ENCODE measurements at regions not wholly inside any gene's neighbourhood (a gene's known extent, or its start where the extent isn't known, plus 50 kb on each side); places are given as distances from the start of the nearest gene placed in this dataset.

DNA sequence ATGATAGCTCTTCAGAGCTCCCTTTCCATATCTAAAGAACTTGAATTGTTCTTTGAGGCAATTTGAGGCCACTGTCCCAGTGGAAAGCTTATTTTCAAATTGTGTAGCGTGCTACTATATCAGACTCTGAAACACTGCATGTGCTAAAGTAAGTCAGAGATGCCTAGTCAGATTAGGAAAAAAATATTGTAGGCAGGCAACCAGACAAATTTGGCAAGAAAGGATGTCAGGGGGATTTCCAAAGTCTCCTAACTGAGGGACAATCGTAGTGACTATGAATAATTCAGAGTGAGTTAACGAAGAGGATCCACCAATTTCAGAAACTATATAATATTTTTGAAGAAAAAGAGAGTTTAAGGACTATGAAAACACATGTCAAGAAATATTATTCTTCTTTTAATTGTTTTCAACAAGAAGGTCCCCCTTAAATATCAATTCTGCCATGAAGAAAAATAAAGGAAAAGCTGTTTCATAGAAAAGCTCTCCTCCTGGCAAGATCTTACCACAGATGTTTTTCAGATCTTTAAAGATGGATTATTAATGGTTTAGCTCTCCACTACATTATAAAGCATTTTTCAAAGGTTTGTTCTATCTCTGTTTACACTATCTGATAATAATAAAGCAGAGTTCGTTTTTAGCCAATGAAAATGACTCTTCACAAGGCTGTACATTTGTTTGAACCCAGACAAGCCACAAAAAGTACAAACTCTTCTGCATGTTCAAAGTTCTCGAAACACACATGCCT is 273.5 kb upstream of the PTGER4 start:
- H3K36me3 ChIP-seq (ENCODE audit: control insufficient read depth in 2 of 2, insufficient read depth in 2 of 2, low read length in 1 of 2), result no peaks in the 10 kb centered on the region
- H3K9me3 ChIP-seq (ENCODE audit: control insufficient read depth in 2 of 2, insufficient read depth in 1 of 2, low read depth in 1 of 2, low read length in 1 of 2), result no peaks in the 10 kb centered on the region
- H3K27me3 ChIP-seq (ENCODE audit: control insufficient read depth in 1 of 2, insufficient read depth in 2 of 2, low read length in 2 of 2), result no peaks in the 10 kb centered on the region
- 46 to 48% methylated on average over 5 of the region's 5 CpGs for WGBS, 2 donors
- peaks cover 0 to 2% of the 10 kb centered on the region in 2 donors for H3K4me1 ChIP-seq (ENCODE audit: control insufficient read depth in 2 of 2, insufficient read depth in 2 of 2, low read length in 1 of 2)
- no peak overlapping the region for H3K4me3 ChIP-seq (ENCODE audit: low read depth in 1 of 2, low read length in 2 of 2)
- peak overlapping the region in 1 of 2 donors; percentile 63 for H3K27ac ChIP-seq (ENCODE audit: low read depth in 2 of 2, low read length in 1 of 2)

DNA sequence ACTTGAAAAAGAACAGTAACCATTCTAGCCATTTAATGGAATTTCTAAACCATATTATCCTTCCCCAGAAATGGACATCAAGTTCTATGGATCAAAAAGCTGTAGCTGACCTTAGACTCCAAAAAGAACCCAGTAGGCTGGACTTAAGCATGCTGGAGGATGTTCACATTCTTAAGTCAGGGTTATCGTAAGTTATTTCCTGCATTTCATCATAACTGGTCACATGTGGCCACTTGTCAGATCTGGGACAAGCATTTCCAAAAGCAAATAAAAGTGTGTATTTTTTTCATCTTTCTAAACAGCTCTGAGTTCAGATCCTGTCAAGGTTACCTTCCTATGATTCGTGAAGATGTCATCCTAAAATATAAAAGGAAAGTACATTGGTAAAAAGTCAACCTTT is 274.5 kb upstream of the PTGER4 start:
- peak overlapping the region in 1 of 2 donors; percentile 12 for H3K27ac ChIP-seq (ENCODE audit: low read depth in 2 of 2, low read length in 1 of 2)
- no peak overlapping the region for H3K4me3 ChIP-seq (ENCODE audit: low read depth in 1 of 2, low read length in 2 of 2)
- 54 to 60% methylated on average over 2 of the region's 2 CpGs for WGBS, 2 donors
- no peaks in the 10 kb centered on the region for H3K9me3 ChIP-seq (ENCODE audit: control insufficient read depth in 2 of 2, insufficient read depth in 1 of 2, low read depth in 1 of 2, low read length in 1 of 2)
- no peaks in the 10 kb centered on the region for H3K27me3 ChIP-seq (ENCODE audit: control insufficient read depth in 1 of 2, insufficient read depth in 2 of 2, low read length in 2 of 2)
- H3K4me1 ChIP-seq (ENCODE audit: control insufficient read depth in 2 of 2, insufficient read depth in 2 of 2, low read length in 1 of 2), result no peaks in the 10 kb centered on the region
- H3K36me3 ChIP-seq (ENCODE audit: control insufficient read depth in 2 of 2, insufficient read depth in 2 of 2, low read length in 1 of 2), result no peaks in the 10 kb centered on the region

DNA sequence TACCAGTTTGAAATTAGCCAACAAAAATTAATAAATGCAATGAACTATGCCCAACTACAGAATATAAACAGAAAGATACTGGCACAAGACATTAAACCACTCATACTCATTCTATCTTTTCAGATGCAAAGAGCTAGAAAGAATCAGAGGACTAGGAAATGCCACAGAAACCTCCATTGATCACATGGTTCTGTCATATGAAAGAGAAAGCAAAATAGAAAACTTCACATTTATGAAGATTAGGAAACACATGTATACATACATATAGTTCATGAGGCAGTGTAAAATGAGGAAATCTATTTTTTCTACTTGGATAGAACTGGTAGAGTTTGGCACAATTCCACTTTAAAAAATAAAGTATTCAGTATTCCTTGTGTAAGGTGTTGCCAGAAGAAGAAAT is 275.1 kb upstream of the PTGER4 start:
- no peak overlapping the region for H3K4me3 ChIP-seq (ENCODE audit: low read depth in 1 of 2, low read length in 2 of 2)
- no peaks in the 10 kb centered on the region for H3K36me3 ChIP-seq (ENCODE audit: control insufficient read depth in 2 of 2, insufficient read depth in 2 of 2, low read length in 1 of 2)
- no peak overlapping the region for H3K27ac ChIP-seq (ENCODE audit: low read depth in 2 of 2, low read length in 1 of 2)
- no peaks in the 10 kb centered on the region for H3K4me1 ChIP-seq (ENCODE audit: control insufficient read depth in 2 of 2, insufficient read depth in 2 of 2, low read length in 1 of 2)
- no peaks in the 10 kb centered on the region for H3K27me3 ChIP-seq (ENCODE audit: control insufficient read depth in 1 of 2, insufficient read depth in 2 of 2, low read length in 2 of 2)
- H3K9me3 ChIP-seq (ENCODE audit: control insufficient read depth in 2 of 2, insufficient read depth in 1 of 2, low read depth in 1 of 2, low read length in 1 of 2), result no peaks in the 10 kb centered on the region

DNA sequence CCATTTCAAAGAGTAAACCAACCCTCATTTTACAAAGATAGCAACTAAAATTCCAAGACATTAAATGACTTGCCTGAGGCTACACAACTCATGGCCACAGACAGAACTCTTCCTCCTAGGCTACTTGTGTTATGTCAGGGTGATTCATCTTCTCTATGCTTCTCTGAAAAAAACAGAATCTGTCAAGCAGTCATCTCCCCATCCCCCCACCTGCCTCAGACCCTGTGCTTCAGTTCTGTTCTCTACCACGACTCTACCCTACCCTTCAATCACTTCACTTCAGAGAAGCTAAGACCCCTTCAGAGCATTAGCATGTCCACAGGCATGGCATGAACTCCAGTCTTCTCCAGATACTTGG is 277.7 kb upstream of the PTGER4 start:
- 33% methylated on average over 1 of the region's 1 CpG for WGBS, 2 donors
- Histone ChIP-seq H3K4me1 (ENCODE audit: control insufficient read depth in 2 of 2, insufficient read depth in 2 of 2, low read length in 1 of 2) (no peaks in the 10 kb centered on the region), H3K36me3 (ENCODE audit: control insufficient read depth in 2 of 2, insufficient read depth in 2 of 2, low read length in 1 of 2) (no peaks in the 10 kb centered on the region), H3K9me3 (ENCODE audit: control insufficient read depth in 2 of 2, insufficient read depth in 1 of 2, low read depth in 1 of 2, low read length in 1 of 2) (no peaks in the 10 kb centered on the region), H3K27me3 (ENCODE audit: control insufficient read depth in 1 of 2, insufficient read depth in 2 of 2, low read length in 2 of 2) (no peaks in the 10 kb centered on the region), H3K27ac (ENCODE audit: low read depth in 2 of 2, low read length in 1 of 2) (no peak overlapping the region), H3K4me3 (ENCODE audit: low read depth in 1 of 2, low read length in 2 of 2) (no peak overlapping the region)

DNA sequence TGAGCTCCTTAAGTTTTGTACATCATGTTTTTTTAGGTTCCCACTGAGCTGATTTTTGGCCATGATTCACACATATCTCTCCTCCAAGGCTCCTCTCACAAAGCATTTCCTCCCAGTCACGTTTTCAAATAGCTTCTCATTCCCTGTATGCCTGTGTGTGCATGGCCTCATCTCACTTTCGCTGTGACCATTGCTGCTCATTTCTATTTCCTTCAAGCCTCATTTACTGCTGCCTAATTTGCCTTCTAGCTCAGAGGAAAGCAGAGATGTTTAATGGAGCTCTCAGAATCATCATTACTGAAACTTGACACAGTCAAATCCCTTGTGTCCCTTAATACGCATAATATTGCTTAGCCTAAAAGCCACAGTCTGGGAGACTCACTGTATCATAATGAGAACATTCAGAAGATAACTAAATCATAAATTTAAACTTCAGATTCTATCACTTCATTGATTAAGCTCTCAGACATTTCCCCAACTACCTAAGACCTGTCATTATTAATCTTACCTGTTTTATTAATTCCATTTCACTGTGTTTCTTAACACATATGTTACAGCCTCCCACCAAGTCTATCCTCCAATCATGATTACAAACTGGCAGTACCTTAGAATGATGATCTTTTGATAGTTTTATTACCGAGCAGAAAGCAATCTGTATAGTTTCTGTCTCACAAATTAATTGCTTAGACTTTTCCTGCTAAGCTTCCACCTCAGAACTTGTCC is 278.3 kb upstream of the PTGER4 start:
- Histone ChIP-seq H3K36me3 (ENCODE audit: control insufficient read depth in 2 of 2, insufficient read depth in 2 of 2, low read length in 1 of 2) (no peaks in the 10 kb centered on the region), H3K4me3 (ENCODE audit: low read depth in 1 of 2, low read length in 2 of 2) (no peak overlapping the region), H3K9me3 (ENCODE audit: control insufficient read depth in 2 of 2, insufficient read depth in 1 of 2, low read depth in 1 of 2, low read length in 1 of 2) (no peaks in the 10 kb centered on the region), H3K27me3 (ENCODE audit: control insufficient read depth in 1 of 2, insufficient read depth in 2 of 2, low read length in 2 of 2) (no peaks in the 10 kb centered on the region), H3K27ac (ENCODE audit: low read depth in 2 of 2, low read length in 1 of 2) (no peak overlapping the region), H3K4me1 (ENCODE audit: control insufficient read depth in 2 of 2, insufficient read depth in 2 of 2, low read length in 1 of 2) (no peaks in the 10 kb centered on the region)
- WGBS, 2 donors, result 64 to 65% methylated on average over 4 of the region's 4 CpGs

DNA sequence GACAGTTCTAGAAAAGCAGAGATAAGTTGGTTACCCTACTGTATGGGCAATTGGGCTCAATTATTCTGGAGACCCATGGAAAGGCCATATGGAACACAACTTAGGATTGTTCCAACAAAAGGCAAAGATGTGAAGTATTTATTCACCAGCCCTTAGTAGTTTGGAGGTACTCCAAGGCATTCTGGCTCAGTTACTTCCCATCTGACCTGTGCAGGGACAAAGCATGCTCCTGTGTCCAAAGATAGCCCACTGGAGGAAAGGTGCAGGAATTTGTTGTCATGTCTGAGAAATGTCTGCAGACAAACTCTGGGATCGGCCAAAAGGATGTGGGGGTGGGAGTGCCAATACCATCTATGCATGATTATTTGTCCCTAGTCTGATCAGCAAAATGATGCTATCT is 279.5 kb upstream of the PTGER4 start:
- Histone ChIP-seq H3K4me1 (ENCODE audit: control insufficient read depth in 2 of 2, insufficient read depth in 2 of 2, low read length in 1 of 2) (no peaks in the 10 kb centered on the region), H3K27me3 (ENCODE audit: control insufficient read depth in 1 of 2, insufficient read depth in 2 of 2, low read length in 2 of 2) (no peaks in the 10 kb centered on the region), H3K9me3 (ENCODE audit: control insufficient read depth in 2 of 2, insufficient read depth in 1 of 2, low read depth in 1 of 2, low read length in 1 of 2) (no peaks in the 10 kb centered on the region), H3K4me3 (ENCODE audit: low read depth in 1 of 2, low read length in 2 of 2) (no peak overlapping the region), H3K36me3 (ENCODE audit: control insufficient read depth in 2 of 2, insufficient read depth in 2 of 2, low read length in 1 of 2) (no peaks in the 10 kb centered on the region), H3K27ac (ENCODE audit: low read depth in 2 of 2, low read length in 1 of 2) (no peak overlapping the region)
- 82 to 90% methylated on average over 1 of the region's 1 CpG for WGBS, 2 donors

DNA sequence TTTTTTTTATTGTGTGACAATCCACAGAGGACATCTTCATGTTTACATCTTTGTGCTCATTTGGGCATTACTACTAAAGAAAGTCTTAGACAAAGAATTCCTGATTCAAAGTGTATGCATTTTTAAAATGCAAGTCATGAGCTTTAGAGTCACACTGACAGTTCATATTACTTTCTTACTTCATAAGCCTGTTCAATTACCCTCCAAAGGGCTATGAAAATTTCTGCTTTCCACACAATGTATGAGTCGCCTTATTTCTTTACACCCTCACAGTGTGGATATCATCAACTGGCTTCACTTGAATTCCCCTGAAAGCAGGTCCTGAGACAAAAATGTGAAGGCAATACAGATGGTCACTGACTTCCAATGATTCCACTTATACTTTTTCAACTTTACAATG is 280.4 kb upstream of the PTGER4 start:
- Histone ChIP-seq H3K27ac (ENCODE audit: low read depth in 2 of 2, low read length in 1 of 2) (no peak overlapping the region), H3K9me3 (ENCODE audit: control insufficient read depth in 2 of 2, insufficient read depth in 1 of 2, low read depth in 1 of 2, low read length in 1 of 2) (no peaks in the 10 kb centered on the region), H3K27me3 (ENCODE audit: control insufficient read depth in 1 of 2, insufficient read depth in 2 of 2, low read length in 2 of 2) (no peaks in the 10 kb centered on the region), H3K36me3 (ENCODE audit: control insufficient read depth in 2 of 2, insufficient read depth in 2 of 2, low read length in 1 of 2) (no peaks in the 10 kb centered on the region), H3K4me3 (ENCODE audit: low read depth in 1 of 2, low read length in 2 of 2) (no peak overlapping the region), H3K4me1 (ENCODE audit: control insufficient read depth in 2 of 2, insufficient read depth in 2 of 2, low read length in 1 of 2) (no peaks in the 10 kb centered on the region)
- WGBS, 2 donors, result 93 to 95% methylated on average over 1 of the region's 1 CpG

DNA sequence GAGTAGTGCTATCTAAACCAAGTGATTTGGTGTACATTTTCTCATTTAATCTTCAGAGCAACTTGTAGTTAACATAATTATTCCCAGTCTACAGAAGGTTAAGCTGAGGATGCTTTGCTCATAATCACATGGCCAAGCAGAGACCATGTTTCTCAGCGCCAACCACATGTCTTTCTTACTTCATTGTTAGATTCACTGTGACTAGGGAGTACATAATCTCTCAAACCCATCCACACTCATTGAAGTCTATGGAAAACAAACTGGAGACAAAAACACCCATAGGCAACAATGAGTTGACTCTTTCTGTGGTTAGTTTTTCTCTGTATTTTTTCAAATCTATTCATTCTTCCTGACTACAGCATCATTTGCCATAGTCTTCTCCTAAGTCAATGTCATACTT is 281.7 kb upstream of the PTGER4 start:
- H3K4me3 ChIP-seq (ENCODE audit: low read depth in 1 of 2, low read length in 2 of 2), result no peak overlapping the region
- no peaks in the 10 kb centered on the region for H3K9me3 ChIP-seq (ENCODE audit: control insufficient read depth in 2 of 2, insufficient read depth in 1 of 2, low read depth in 1 of 2, low read length in 1 of 2)
- no peaks in the 10 kb centered on the region for H3K36me3 ChIP-seq (ENCODE audit: control insufficient read depth in 2 of 2, insufficient read depth in 2 of 2, low read length in 1 of 2)
- H3K4me1 ChIP-seq (ENCODE audit: control insufficient read depth in 2 of 2, insufficient read depth in 2 of 2, low read length in 1 of 2), result no peaks in the 10 kb centered on the region
- H3K27me3 ChIP-seq (ENCODE audit: control insufficient read depth in 1 of 2, insufficient read depth in 2 of 2, low read length in 2 of 2), result no peaks in the 10 kb centered on the region
- 97 to 98% methylated on average over 1 of the region's 1 CpG for WGBS, 2 donors
- no peak overlapping the region for H3K27ac ChIP-seq (ENCODE audit: low read depth in 2 of 2, low read length in 1 of 2)

DNA sequence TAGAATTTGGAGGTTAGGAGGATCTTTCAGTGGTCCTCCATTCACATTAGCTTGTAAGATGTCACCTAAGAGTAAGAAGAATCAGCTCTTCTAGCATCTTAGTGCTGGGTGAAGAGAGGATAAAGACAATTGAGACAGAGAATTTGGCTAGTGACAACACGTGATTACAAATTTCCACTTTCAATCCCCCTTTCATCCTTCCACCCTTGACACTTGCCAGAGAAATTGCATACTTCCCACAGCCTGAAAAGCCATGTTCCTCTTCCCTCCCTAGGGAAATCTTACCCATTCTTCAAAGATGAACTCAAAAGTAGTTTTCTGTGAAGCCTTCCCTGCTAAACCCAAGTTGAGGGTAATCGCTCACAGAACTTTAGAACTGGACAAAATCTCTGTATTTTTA is 282.6 kb upstream of the PTGER4 start:
- H3K36me3 ChIP-seq (ENCODE audit: control insufficient read depth in 2 of 2, insufficient read depth in 2 of 2, low read length in 1 of 2), result no peaks in the 10 kb centered on the region
- H3K27me3 ChIP-seq (ENCODE audit: control insufficient read depth in 1 of 2, insufficient read depth in 2 of 2, low read length in 2 of 2), result no peaks in the 10 kb centered on the region
- no peak overlapping the region for H3K27ac ChIP-seq (ENCODE audit: low read depth in 2 of 2, low read length in 1 of 2)
- H3K4me1 ChIP-seq (ENCODE audit: control insufficient read depth in 2 of 2, insufficient read depth in 2 of 2, low read length in 1 of 2), result no peaks in the 10 kb centered on the region
- 58 to 88% methylated on average over 2 of the region's 2 CpGs for WGBS, 2 donors
- H3K9me3 ChIP-seq (ENCODE audit: control insufficient read depth in 2 of 2, insufficient read depth in 1 of 2, low read depth in 1 of 2, low read length in 1 of 2), result no peaks in the 10 kb centered on the region
- no peak overlapping the region for H3K4me3 ChIP-seq (ENCODE audit: low read depth in 1 of 2, low read length in 2 of 2)

DNA sequence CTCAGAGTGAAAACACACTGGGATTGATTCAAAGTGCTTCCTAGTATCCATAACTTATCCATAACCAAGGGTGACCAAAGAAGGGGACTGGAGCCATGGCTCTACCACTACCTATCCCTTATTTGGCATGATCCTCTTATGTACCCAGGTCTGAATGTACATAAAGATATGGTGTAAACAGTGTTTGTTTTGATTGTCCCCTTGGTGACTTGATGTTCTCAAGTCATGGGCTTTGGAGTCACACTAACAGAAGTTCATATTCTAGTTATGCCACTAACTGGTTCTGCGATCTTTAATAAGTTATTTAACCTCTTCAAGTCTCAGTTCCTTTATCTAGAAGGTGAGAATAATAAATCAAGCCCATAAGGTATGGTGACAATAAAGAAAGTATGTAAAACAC is 283.4 kb upstream of the PTGER4 start:
- Histone ChIP-seq H3K36me3 (ENCODE audit: control insufficient read depth in 2 of 2, insufficient read depth in 2 of 2, low read length in 1 of 2) (no peaks in the 10 kb centered on the region), H3K4me3 (ENCODE audit: low read depth in 1 of 2, low read length in 2 of 2) (no peak overlapping the region), H3K27ac (ENCODE audit: low read depth in 2 of 2, low read length in 1 of 2) (no peak overlapping the region), H3K27me3 (ENCODE audit: control insufficient read depth in 1 of 2, insufficient read depth in 2 of 2, low read length in 2 of 2) (no peaks in the 10 kb centered on the region), H3K4me1 (ENCODE audit: control insufficient read depth in 2 of 2, insufficient read depth in 2 of 2, low read length in 1 of 2) (no peaks in the 10 kb centered on the region), H3K9me3 (ENCODE audit: control insufficient read depth in 2 of 2, insufficient read depth in 1 of 2, low read depth in 1 of 2, low read length in 1 of 2) (no peaks in the 10 kb centered on the region)
- 85 to 87% methylated on average over 1 of the region's 1 CpG for WGBS, 2 donors

Measured in esophagus (tissue), 2 donors.